Stimulated activated CD8-positive, alpha-beta memory T cell treated with anti-CD3 and anti-CD28 coated beads, Interleukin-4, amount 100 ng/mL, for 1 hour (primary cell): ENCODE measurements at regions not wholly inside any gene's neighbourhood (a gene's known extent, or its start where the extent isn't known, plus 50 kb on each side); places are given as distances from the start of the nearest gene placed in this dataset.

Experiments used
- DNase-seq, 2 donors: peaks; one replicate each; pipeline ENCODE4 v3.0.0-alpha.2; 2020; ENCODE audit warnings: low read depth in 2 of 2, low spot score in 1 of 2

- no peak for DNase-seq
Observed at GRCh38 chr18:44609181-44609941, 71.3 kb upstream of the SETBP1 start.

DNA sequence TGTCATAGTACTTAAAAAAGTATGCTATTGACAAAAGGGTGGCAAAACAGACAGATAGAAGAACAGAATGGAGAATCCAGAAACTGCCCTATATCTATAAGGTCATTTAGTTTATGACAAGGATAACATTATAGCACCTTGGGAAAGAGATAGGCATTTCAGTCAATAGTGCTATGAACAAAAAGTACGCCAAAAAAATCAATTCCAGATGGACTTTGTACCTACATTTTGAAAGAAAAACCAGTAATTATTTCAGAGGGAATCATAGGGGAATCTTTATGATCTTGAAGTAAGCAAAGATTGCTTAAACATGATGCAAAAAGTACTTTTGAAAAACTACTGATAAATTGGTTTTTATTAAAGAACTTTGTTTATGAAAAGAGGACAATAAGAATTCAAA lies 59.9 kb upstream of the SETBP1 start:
- DNase-seq = no peak

DNA sequence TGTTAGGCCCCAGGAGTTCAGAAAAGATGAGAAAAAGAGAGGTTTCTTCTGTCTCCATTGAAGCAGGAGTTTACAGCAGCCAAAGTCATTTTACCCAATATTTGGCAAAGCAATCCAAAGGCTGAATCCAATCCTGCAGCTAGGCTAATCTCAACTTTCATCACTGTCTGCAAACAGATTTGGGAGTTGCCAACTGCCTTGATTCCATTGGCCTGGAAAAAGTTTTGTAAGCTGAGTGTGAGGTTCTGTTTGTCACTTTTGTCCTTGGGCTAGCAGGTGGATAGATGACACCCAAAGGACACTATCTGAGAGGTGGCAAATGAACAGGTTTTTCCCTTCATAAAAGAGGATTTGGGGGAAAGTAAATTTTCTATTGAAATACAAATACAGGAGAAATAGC lies 56.6 kb upstream of the SETBP1 start:
- DNase-seq = no peak

DNA sequence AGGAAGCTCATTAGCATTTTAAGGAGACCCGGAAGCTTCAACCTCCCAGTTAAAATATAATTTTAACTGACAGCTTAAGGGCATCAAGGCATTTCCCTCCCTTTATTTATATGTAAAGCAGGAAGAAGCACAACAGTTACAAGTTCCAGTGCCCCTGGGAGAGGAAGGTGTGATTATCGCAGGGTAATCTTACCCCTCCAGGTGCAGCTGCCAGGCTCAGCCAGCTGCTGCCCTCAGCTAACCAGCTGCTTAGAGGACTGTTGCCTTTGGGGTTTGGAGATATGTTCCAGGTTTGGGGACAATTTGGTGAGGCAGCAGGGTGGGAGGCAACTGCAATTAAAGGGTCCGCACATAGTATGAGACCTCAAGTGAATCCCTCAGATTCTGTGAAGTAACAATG lies 55.3 kb upstream of the SETBP1 start:
- no peak for DNase-seq

DNA sequence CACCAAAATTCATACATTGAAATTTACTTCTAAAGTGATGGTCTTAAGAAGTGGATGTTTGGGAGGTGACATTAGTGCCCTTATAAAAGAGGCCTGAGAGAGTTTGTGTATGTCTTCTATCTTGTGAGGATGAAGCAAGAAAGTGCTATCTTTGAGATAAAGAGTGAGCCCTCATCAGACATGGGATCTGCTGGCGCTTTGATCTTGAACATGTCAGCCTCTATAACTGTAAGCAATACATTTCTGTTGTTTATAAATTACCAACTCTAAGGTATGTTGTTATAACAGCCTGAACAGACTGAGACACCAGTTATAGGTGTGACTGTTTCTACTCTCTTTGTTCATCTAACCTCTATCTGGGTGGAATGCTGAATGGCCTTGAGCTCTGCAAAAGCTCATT lies 54.5 kb upstream of the SETBP1 start:
- no peak for DNase-seq

- DNase-seq = no peak
Observed at GRCh38 chr18:44626807-44627206, 53.9 kb upstream of the SETBP1 start.

- DNase-seq = no peak
Observed at GRCh38 chr18:44627280-44627679, 53.4 kb upstream of the SETBP1 start.

DNA sequence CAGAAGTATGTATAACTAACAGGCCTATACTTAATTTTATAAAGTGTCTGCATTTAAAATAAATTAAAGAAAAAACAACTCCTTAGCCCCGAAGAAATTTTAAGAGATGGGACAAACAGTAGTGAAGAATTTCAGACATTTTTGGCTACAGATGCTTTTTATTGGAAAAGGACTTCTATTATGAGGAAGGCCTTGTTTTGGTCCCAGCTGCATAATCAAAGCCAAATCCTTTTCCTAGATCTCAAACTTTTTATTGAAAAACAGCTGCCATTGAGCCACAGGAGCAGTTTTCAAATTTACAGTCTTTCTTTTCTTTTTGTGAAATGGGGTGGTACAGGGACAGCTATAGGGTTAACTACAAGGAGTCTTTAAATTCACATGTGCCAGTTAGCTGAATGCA lies 51.3 kb upstream of the SETBP1 start:
- DNase-seq = no peak

DNA sequence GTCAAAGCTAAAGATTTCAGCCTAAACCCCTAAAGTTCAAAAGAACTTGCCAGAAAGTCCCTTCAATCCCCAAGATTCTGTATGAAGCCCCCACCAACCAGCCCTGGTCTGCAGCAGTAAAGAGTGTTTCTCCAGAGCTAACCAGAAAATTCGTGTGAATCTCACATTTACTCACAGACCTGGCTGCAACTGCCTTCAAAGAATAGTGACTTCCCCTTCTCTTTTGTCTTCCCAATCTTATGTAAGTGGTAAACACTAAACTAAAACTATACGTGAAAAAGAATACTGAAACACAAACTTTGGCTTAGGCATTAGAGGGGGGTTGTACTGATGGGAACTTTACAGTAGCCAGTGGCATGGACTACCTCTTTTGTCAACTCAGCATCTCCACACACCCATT lies 50.6 kb upstream of the SETBP1 start:
- DNase-seq = no peak
